ENCODE measurements at regions not wholly inside any gene's neighbourhood (a gene's known extent, or its start where the extent isn't known, plus 50 kb on each side); places are given as distances from the start of the nearest gene placed in this dataset.

- Histone ChIP-seq H3K4me3 (no peak overlapping the region), H3K27ac (no peak overlapping the region), H3K9ac (ENCODE audit: insufficient read length) (no peak overlapping the region), H3K36me3 (ENCODE audit: insufficient read depth, low read length) (no peaks in the 10 kb centered on the region), H3K9me3 (ENCODE audit: low read depth, low read length) (no peaks in the 10 kb centered on the region)
- DNase-seq (ENCODE audit: low read depth, low spot score): no peak
- TF ChIP-seq EZH2 (IDR thresholded peaks at IDR 0.05) (no peak), POLR2AphosphoS5 (IDR thresholded peaks at IDR 0.05; ENCODE audit: borderline replicate concordance, low read depth, low read length) (no peak), FOXP2 (optimal IDR thresholded peaks at IDR 0.05; ENCODE audit: control extremely low read depth, extremely low read length, insufficient read depth) (no peak)
Observed at GRCh38 chr11:129289350-129290040, 86.2 kb upstream of the BARX2 start.

- no peak overlapping the region for H3K4me3 ChIP-seq
- no peak overlapping the region for H3K27ac ChIP-seq
- H3K9ac ChIP-seq (ENCODE audit: insufficient read length): no peak overlapping the region
- TF ChIP-seq EZH2 (IDR thresholded peaks at IDR 0.05) (no peak), FOXP2 (optimal IDR thresholded peaks at IDR 0.05; ENCODE audit: control extremely low read depth, extremely low read length, insufficient read depth) (no peak), POLR2AphosphoS5 (IDR thresholded peaks at IDR 0.05; ENCODE audit: borderline replicate concordance, low read depth, low read length) (no peak)
- DNase-seq (ENCODE audit: low read depth, low spot score): no peak
- no peaks in the 10 kb centered on the region for H3K9me3 ChIP-seq (ENCODE audit: low read depth, low read length)
- H3K36me3 ChIP-seq (ENCODE audit: insufficient read depth, low read length): no peaks in the 10 kb centered on the region
Observed at GRCh38 chr11:129287920-129288319, 87.7 kb upstream of the BARX2 start.

- no peak for DNase-seq (ENCODE audit: low read depth, low spot score)
- H3K36me3 ChIP-seq (ENCODE audit: insufficient read depth, low read length): no peaks in the 10 kb centered on the region
- no peak overlapping the region for H3K4me3 ChIP-seq
- no peak for TF ChIP-seq FOXP2 (optimal IDR thresholded peaks at IDR 0.05; ENCODE audit: control extremely low read depth, extremely low read length, insufficient read depth)
- TF ChIP-seq POLR2AphosphoS5 (IDR thresholded peaks at IDR 0.05; ENCODE audit: borderline replicate concordance, low read depth, low read length): no peak
- no peak for TF ChIP-seq EZH2 (IDR thresholded peaks at IDR 0.05)
- H3K9me3 ChIP-seq (ENCODE audit: low read depth, low read length): no peaks in the 10 kb centered on the region
- no peak overlapping the region for H3K9ac ChIP-seq (ENCODE audit: insufficient read length)
- no peak overlapping the region for H3K27ac ChIP-seq
Observed at GRCh38 chr11:129286813-129287212, 88.8 kb upstream of the BARX2 start.

- no peak overlapping the region for H3K27ac ChIP-seq
- H3K9me3 ChIP-seq (ENCODE audit: low read depth, low read length): no peaks in the 10 kb centered on the region
- TF ChIP-seq POLR2AphosphoS5 (IDR thresholded peaks at IDR 0.05; ENCODE audit: borderline replicate concordance, low read depth, low read length): no peak
- no peak for TF ChIP-seq FOXP2 (optimal IDR thresholded peaks at IDR 0.05; ENCODE audit: control extremely low read depth, extremely low read length, insufficient read depth)
- no peak for TF ChIP-seq EZH2 (IDR thresholded peaks at IDR 0.05)
- H3K36me3 ChIP-seq (ENCODE audit: insufficient read depth, low read length): no peaks in the 10 kb centered on the region
- no peak overlapping the region for H3K9ac ChIP-seq (ENCODE audit: insufficient read length)
- no peak overlapping the region for H3K4me3 ChIP-seq
- no peak for DNase-seq (ENCODE audit: low read depth, low spot score)
Observed at GRCh38 chr11:129285402-129285786, 90.3 kb upstream of the BARX2 start.

GRCh38 chr11:129283141-129283540, 91.0 kb upstream of the ARHGAP32 start:
- no peak overlapping the region for H3K4me3 ChIP-seq
- H3K9ac ChIP-seq (ENCODE audit: insufficient read length): no peak overlapping the region
- TF ChIP-seq FOXP2 (optimal IDR thresholded peaks at IDR 0.05; ENCODE audit: control extremely low read depth, extremely low read length, insufficient read depth): no peak
- no peak for TF ChIP-seq POLR2AphosphoS5 (IDR thresholded peaks at IDR 0.05; ENCODE audit: borderline replicate concordance, low read depth, low read length)
- TF ChIP-seq EZH2 (IDR thresholded peaks at IDR 0.05): no peak
- H3K27ac ChIP-seq: no peak overlapping the region
- H3K9me3 ChIP-seq (ENCODE audit: low read depth, low read length): no peaks in the 10 kb centered on the region
- H3K36me3 ChIP-seq (ENCODE audit: insufficient read depth, low read length): no peaks in the 10 kb centered on the region
- no peak for DNase-seq (ENCODE audit: low read depth, low spot score)

GRCh38 chr11:129282634-129283033, 90.5 kb upstream of the ARHGAP32 start:
- Histone ChIP-seq H3K36me3 (ENCODE audit: insufficient read depth, low read length) (no peaks in the 10 kb centered on the region), H3K9me3 (ENCODE audit: low read depth, low read length) (no peaks in the 10 kb centered on the region), H3K27ac (no peak overlapping the region), H3K4me3 (no peak overlapping the region), H3K9ac (ENCODE audit: insufficient read length) (no peak overlapping the region)
- no peak for DNase-seq (ENCODE audit: low read depth, low spot score)
- TF ChIP-seq EZH2 (IDR thresholded peaks at IDR 0.05): no peak
- no peak for TF ChIP-seq POLR2AphosphoS5 (IDR thresholded peaks at IDR 0.05; ENCODE audit: borderline replicate concordance, low read depth, low read length)
- no peak for TF ChIP-seq FOXP2 (optimal IDR thresholded peaks at IDR 0.05; ENCODE audit: control extremely low read depth, extremely low read length, insufficient read depth)

- Histone ChIP-seq H3K36me3 (ENCODE audit: insufficient read depth, low read length) (no peaks in the 10 kb centered on the region), H3K4me3 (no peak overlapping the region), H3K9ac (ENCODE audit: insufficient read length) (no peak overlapping the region), H3K27ac (no peak overlapping the region), H3K9me3 (ENCODE audit: low read depth, low read length) (no peaks in the 10 kb centered on the region)
- no peak for DNase-seq (ENCODE audit: low read depth, low spot score)
- TF ChIP-seq FOXP2 (optimal IDR thresholded peaks at IDR 0.05; ENCODE audit: control extremely low read depth, extremely low read length, insufficient read depth) (no peak), POLR2AphosphoS5 (IDR thresholded peaks at IDR 0.05; ENCODE audit: borderline replicate concordance, low read depth, low read length) (no peak), EZH2 (IDR thresholded peaks at IDR 0.05) (no peak)
Observed at GRCh38 chr11:129281471-129282415, 89.6 kb upstream of the ARHGAP32 start.

GRCh38 chr11:129280027-129280811, 88.1 kb upstream of the ARHGAP32 start:
- Histone ChIP-seq H3K4me3 (peak overlapping the region; percentile 80), H3K36me3 (ENCODE audit: insufficient read depth, low read length) (no peaks in the 10 kb centered on the region), H3K27ac (no peak overlapping the region), H3K9me3 (ENCODE audit: low read depth, low read length) (no peaks in the 10 kb centered on the region), H3K9ac (ENCODE audit: insufficient read length) (peak overlapping the region; percentile 77)
- no peak for DNase-seq (ENCODE audit: low read depth, low spot score)
- TF ChIP-seq FOXP2 (optimal IDR thresholded peaks at IDR 0.05; ENCODE audit: control extremely low read depth, extremely low read length, insufficient read depth) (no peak), POLR2AphosphoS5 (IDR thresholded peaks at IDR 0.05; ENCODE audit: borderline replicate concordance, low read depth, low read length) (no peak), EZH2 (IDR thresholded peaks at IDR 0.05) (no peak)

Data from SK-N-MC (cell line).